Activated naive CD4-positive, alpha-beta T cell treated with anti-CD3 and anti-CD28 coated beads, Interleukin-2, amount 50 U/mL, for 72 hours (primary cell): ENCODE measurements at regions not wholly inside any gene's neighbourhood (a gene's known extent, or its start where the extent isn't known, plus 50 kb on each side); places are given as distances from the start of the nearest gene placed in this dataset.

Experiments
- ATAC-seq, 2 donors: fragments of 150-1000 bp; cut with Tn5 transposase; 2 replicates each; pipeline ENCODE4 v1.10.0; 2021; ENCODE audit warnings: mild to moderate bottlenecking in 2 of 2, moderate library complexity in 2 of 2
- DNase-seq, 2 donors: peaks; one replicate each; pipeline ENCODE4 v3.0.0; 2021 to 2022; ENCODE audit warnings: low spot score in 2 of 2
- H3K27ac Mint-ChIP-seq, 2 donors: one replicate each; pipeline ENCODE4 v1.8.0; 2022; ENCODE audit warnings: mild to moderate bottlenecking in 2 of 2, mixed read lengths in 2 of 2
- H3K36me3 Mint-ChIP-seq, 2 donors: one replicate each; pipeline ENCODE4 v1.8.0; 2022; ENCODE audit warnings: mixed read lengths in 2 of 2
- H3K9me3 Mint-ChIP-seq, 2 donors: one replicate each; pipeline ENCODE4 v1.8.0; 2022; ENCODE audit warnings: mixed read lengths in 2 of 2

- no peak overlapping the region for H3K27ac Mint-ChIP-seq
- ATAC-seq (no peak), DNase-seq (no peak)
- H3K9me3 Mint-ChIP-seq: peaks cover 5 to 7% of the 10 kb centered on the region in 2 donors
- H3K36me3 Mint-ChIP-seq: no peaks in the 10 kb centered on the region
Measured at GRCh38 chr13:75049735-75050335, 432.1 kb downstream of the TBC1D4 start.

GRCh38 chr13:75042807-75043206, 439.2 kb downstream of the TBC1D4 start:
- H3K36me3 Mint-ChIP-seq: peaks cover 0 to 6% of the 10 kb centered on the region in 2 donors
- DNase-seq: no peak
- H3K27ac Mint-ChIP-seq: no peak overlapping the region
- peaks cover 4 to 8% of the 10 kb centered on the region in 2 donors for H3K9me3 Mint-ChIP-seq
- ATAC-seq: no peak

GRCh38 chr13:75038393-75039113, 443.4 kb downstream of the TBC1D4 start:
- Mint-ChIP-seq H3K27ac (no peak overlapping the region), H3K9me3 (peaks cover 21 to 28% of the 10 kb centered on the region in 2 donors), H3K36me3 (peaks cover 0 to 22% of the 10 kb centered on the region in 2 donors)
- ATAC-seq (no peak), DNase-seq (no peak)

- peaks cover 0 to 13% of the 10 kb centered on the region in 2 donors for H3K9me3 Mint-ChIP-seq
- no peak overlapping the region for H3K27ac Mint-ChIP-seq
- DNase-seq (no peak), ATAC-seq (no peak)
- no peaks in the 10 kb centered on the region for H3K36me3 Mint-ChIP-seq
Measured at GRCh38 chr13:75025956-75026355, 456.0 kb downstream of the TBC1D4 start.

- no peak for ATAC-seq
- H3K9me3 Mint-ChIP-seq: peaks cover 0 to 8% of the 10 kb centered on the region in 2 donors
- no peak overlapping the region for H3K27ac Mint-ChIP-seq
- H3K36me3 Mint-ChIP-seq: no peaks in the 10 kb centered on the region
- no peak for DNase-seq
Measured at GRCh38 chr13:75024602-75025001, 457.4 kb downstream of the TBC1D4 start.

- DNase-seq (no peak), ATAC-seq (no peak)
- peaks cover 0 to 6% of the 10 kb centered on the region in 2 donors for H3K9me3 Mint-ChIP-seq
- no peak overlapping the region for H3K27ac Mint-ChIP-seq
- no peaks in the 10 kb centered on the region for H3K36me3 Mint-ChIP-seq
Measured at GRCh38 chr13:75023609-75024008, 458.4 kb downstream of the TBC1D4 start.

GRCh38 chr13:75021151-75021550, 460.8 kb downstream of the TBC1D4 start:
- Mint-ChIP-seq H3K9me3 (no peaks in the 10 kb centered on the region), H3K36me3 (no peaks in the 10 kb centered on the region), H3K27ac (no peak overlapping the region)
- DNase-seq (no peak), ATAC-seq (no peak)

GRCh38 chr13:75016225-75016624, 465.7 kb downstream of the TBC1D4 start:
- H3K36me3 Mint-ChIP-seq: no peaks in the 10 kb centered on the region
- no peaks in the 10 kb centered on the region for H3K9me3 Mint-ChIP-seq
- DNase-seq (no peak), ATAC-seq (no peak)
- no peak overlapping the region for H3K27ac Mint-ChIP-seq

- ATAC-seq: no peak
- Mint-ChIP-seq H3K27ac (no peak overlapping the region), H3K36me3 (no peaks in the 10 kb centered on the region), H3K9me3 (no peaks in the 10 kb centered on the region)
- no peak for DNase-seq
Measured at GRCh38 chr13:75013818-75014217, 468.2 kb downstream of the TBC1D4 start.

- H3K9me3 Mint-ChIP-seq: no peaks in the 10 kb centered on the region
- no peaks in the 10 kb centered on the region for H3K36me3 Mint-ChIP-seq
- no peak overlapping the region for H3K27ac Mint-ChIP-seq
- DNase-seq (no peak), ATAC-seq (no peak)
Measured at GRCh38 chr13:75010941-75011340, 471.0 kb downstream of the TBC1D4 start.

GRCh38 chr13:75008926-75009325, 473.0 kb downstream of the TBC1D4 start:
- Mint-ChIP-seq H3K36me3 (no peaks in the 10 kb centered on the region), H3K27ac (no peak overlapping the region), H3K9me3 (no peaks in the 10 kb centered on the region)
- ATAC-seq (no peak), DNase-seq (no peak)

- no peak overlapping the region for H3K27ac Mint-ChIP-seq
Measured at GRCh38 chr13:74990992-74991391, 491.0 kb downstream of the TBC1D4 start.

GRCh38 chr13:74987124-74987690, 494.8 kb downstream of the TBC1D4 start:
- no peaks in the 10 kb centered on the region for H3K36me3 Mint-ChIP-seq
- ATAC-seq: no peak
- no peaks in the 10 kb centered on the region for H3K9me3 Mint-ChIP-seq
- no peak for DNase-seq
- no peak overlapping the region for H3K27ac Mint-ChIP-seq

More at GRCh38 chr13:74990992-74991391, 491.0 kb downstream of the TBC1D4 start:
- Mint-ChIP-seq H3K9me3 (no peaks in the 10 kb centered on the region), H3K36me3 (no peaks in the 10 kb centered on the region)
- ATAC-seq (no peak), DNase-seq (no peak)

GRCh38 chr13:74986609-74987008, 495.4 kb downstream of the TBC1D4 start:
- Mint-ChIP-seq H3K36me3 (no peaks in the 10 kb centered on the region), H3K9me3 (peaks cover 0 to under 1% of the 10 kb centered on the region in 2 donors), H3K27ac (no peak overlapping the region)
- DNase-seq (no peak), ATAC-seq (no peak)

- peaks cover 0 to 4% of the 10 kb centered on the region in 2 donors for H3K9me3 Mint-ChIP-seq
- no peak for ATAC-seq
- H3K27ac Mint-ChIP-seq: no peak overlapping the region
Measured at GRCh38 chr13:74979703-74980102, 502.3 kb downstream of the TBC1D4 start.

GRCh38 chr13:74978591-74978990, 503.4 kb downstream of the TBC1D4 start:
- ATAC-seq (no peak), DNase-seq (no peak)
- Mint-ChIP-seq H3K27ac (no peak overlapping the region), H3K36me3 (no peaks in the 10 kb centered on the region), H3K9me3 (peaks cover 0 to 4% of the 10 kb centered on the region in 2 donors)

More at GRCh38 chr13:74979703-74980102, 502.3 kb downstream of the TBC1D4 start:
- no peak for DNase-seq
- H3K36me3 Mint-ChIP-seq: no peaks in the 10 kb centered on the region

- Mint-ChIP-seq H3K9me3 (peaks cover 0 to 4% of the 10 kb centered on the region in 2 donors), H3K27ac (no peak overlapping the region), H3K36me3 (no peaks in the 10 kb centered on the region)
- no peak for DNase-seq
- ATAC-seq: no peak
Measured at GRCh38 chr13:74977498-74977897, 504.5 kb downstream of the TBC1D4 start.

- DNase-seq: no peak
- no peak for ATAC-seq
- no peak overlapping the region for H3K27ac Mint-ChIP-seq
- H3K36me3 Mint-ChIP-seq: no peaks in the 10 kb centered on the region
- no peaks in the 10 kb centered on the region for H3K9me3 Mint-ChIP-seq
Measured at GRCh38 chr13:74975111-74975510, 506.9 kb downstream of the TBC1D4 start.
